SK-MEL-5 (cell line): ENCODE measurements at regions not wholly inside any gene's neighbourhood (a gene's known extent, or its start where the extent isn't known, plus 50 kb on each side); places are given as distances from the start of the nearest gene placed in this dataset.
A peak's percentile ranks its signal among the peaks of the same experiment; 100 is the strongest.

Experiments used
- DNase-seq: peaks from one replicate; pipeline ENCODE4 v3.0.0-alpha.2; 2016; ENCODE audit warnings: low read depth, low spot score
- in situ Hi-C: cut with HindIII; loops from 2 replicates; pipeline ENCODE4 v1.10.0; 2016; ENCODE audit warnings: low sequenced_read_pairs, high pct_unique_total_duplicates, low pct_unique_long_range_greater_than_20kb

DNA sequence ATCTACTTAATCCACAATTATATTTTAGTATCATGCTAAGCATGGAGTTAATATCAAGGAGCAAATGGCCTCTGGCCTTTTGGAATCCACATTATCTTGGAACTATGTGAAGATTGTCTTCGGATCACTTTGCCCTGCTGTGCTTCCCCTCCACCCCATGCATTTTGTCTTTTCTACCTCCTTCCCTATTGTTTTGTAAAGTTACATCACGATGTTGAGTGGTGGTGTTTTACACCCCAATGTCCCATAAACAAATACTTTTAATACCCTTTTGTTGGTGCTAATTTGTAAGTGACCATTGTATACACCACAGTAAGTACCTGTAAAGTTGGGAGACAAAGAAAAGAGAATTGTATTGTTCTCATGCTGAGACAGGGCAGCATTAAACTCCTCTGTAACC is 258.4 kb upstream of the ZNF717 start:
- in situ Hi-C loops: no loop called here
- no peak for DNase-seq

DNA sequence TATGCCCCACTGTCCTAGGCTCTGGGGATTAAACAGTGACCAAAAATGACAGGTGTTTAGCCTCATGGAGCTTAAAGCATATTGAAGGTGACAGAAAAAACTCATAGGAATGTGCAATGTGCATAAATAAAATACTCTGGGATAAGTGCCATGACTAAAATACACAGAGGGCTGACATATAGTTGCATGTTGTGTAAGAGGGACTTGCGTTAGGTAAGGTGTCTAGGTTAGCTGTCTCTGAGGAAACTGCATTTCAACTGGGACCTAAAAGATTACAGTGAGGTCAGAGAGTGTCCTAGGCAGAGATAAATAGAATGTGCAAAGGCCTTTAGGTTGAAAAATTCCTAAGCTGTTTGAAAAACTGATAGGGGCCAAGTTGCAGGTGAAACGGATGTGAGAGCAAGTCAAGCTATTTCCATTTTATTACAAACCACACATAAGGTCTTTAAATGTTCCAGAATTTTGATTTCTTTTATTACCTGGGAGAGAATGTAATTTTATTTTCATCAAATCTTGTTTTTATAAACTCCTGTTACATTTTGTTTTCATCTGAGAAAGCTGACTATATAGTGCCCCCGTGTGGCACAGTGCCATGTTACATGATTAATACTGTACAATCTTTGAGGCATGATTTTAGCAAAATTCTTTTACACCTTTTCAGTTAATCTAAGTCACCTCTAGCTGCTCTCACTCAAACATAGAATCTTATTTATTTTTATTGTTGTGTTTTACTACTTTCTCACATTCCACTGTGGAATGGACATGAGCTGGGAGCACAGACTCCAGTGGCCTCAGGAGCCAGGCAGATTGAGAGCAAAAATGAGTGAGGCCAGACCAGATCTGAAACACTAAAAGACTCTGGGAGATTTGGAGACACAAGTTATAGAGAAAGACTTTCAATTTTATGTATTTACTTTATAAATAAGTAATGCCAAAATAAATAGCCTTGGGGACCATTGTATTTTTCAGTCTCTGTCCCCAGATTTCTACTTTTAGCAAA is 259.6 kb upstream of the ZNF717 start:
- peak; percentile 58 for DNase-seq
- in situ Hi-C loops: no loop called here

DNA sequence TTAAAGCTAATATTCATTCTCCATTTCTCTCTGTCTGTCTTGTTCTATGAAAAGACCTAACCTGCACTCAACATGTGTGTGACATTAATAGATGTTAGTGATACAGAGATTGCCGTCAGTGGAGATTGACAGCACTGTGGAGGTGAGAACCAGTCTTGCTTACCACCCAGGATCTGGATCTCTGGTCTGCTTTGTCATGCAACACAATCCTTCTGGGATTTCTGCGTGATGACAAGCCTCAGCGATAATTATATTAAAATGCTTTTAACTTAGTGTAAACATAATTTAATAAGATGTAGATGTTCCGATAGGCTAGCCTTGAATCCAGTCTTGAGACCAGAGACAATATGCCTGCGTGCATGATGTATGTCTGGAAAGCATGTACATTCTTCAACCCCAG is 262.0 kb upstream of the ZNF717 start:
- DNase-seq: no peak
- in situ Hi-C loops: no loop called here

DNA sequence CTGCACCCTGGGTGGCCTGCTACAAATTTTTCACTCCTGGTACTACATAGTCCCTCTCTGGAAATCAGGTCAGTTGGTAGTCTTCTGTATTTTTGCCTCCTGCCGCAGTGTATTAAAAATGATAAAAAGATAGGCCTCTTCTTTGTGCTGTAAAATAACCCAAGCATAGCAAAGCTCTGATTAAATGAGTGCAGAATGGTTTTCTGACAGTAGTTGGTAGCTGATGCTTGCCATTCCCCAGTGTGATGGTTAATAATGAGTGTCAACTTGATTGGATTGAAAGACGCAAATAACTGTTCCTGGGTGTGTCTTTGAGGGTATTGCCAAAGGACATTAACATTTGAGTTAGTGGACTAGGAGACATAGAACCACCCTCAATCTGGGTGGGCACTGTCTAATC is 264.4 kb upstream of the ZNF717 start:
- in situ Hi-C loops: no loop called here
- no peak for DNase-seq

DNA sequence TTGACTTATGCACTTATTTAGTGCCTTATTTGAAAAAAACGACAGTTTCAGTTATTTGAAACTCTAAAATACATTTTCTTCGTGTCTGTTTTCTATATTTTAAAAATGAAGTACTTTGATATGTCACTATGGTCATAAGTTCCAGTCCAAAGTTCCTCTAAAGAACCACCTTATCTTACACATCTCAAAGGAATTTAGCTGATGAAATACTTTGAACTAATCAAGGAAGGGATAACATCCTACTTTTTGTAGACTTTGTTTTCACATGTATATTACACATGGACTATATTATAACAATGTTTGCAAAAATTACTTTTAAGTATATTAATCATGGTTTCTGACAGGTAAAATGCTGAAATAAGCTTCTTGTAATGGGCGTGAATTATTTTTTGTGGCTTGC is 265.8 kb upstream of the ZNF717 start:
- in situ Hi-C loops: no loop called here
- no peak for DNase-seq

DNA sequence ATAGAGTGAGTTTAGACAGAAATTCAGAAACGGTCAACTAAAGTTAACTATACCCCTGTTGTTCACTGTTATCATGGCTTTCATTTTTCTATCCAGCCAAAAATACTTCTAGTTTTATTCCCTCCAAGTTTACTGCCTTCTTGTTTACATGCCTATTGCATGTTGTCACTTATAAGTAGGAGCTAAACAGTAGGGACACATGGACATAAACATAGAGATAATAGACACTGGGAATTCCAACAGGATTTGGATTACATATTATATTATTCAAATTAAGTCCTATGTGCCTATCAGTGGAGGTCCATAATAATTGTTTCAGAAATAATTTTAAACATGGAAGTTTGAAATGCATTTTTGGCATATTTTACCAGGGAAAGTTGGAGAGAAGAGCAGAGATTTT is 269.1 kb upstream of the ZNF717 start:
- no peak for DNase-seq
- in situ Hi-C loops: no loop called here

DNA sequence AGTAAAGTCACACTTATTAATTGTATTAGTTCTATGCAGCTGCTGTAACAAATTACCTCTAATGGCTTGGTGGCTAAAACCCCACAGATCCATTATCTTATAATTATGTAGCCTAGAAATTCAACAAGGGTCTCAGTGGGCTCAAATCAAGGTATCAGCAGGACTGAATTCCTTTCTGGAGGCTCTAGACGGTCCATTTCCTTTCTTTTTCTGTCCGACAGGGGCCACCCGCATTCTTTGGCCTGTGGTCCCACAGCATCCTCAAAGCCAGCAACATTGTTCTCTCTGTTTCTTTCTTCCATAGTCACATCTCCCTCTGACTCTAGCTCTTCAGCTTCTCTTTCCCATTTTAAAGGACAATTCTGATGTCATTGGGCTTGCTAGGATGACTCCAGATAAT is 276.3 kb upstream of the ZNF717 start:
- no peak for DNase-seq
- in situ Hi-C loops: no loop called here

DNA sequence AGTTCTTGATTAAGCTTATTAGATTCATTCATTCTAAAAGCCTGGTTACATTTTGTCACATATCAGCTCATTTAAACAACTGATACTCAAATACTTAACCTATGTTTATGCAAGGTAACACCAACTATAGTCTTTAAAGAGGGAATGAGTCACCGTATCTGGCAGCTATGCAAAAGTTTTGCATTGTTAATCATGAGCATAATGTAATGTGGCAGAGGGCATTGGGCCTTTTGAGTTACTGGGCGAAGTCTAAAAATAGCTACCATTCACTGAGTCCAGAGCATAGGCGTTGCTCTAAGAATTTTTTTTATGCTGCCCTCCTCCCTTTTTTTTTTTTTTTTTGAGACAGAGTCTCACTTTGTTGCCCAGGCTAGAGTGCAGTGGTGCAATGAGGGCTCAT is 277.7 kb upstream of the ZNF717 start:
- no peak for DNase-seq
- in situ Hi-C loops: no loop called here

DNA sequence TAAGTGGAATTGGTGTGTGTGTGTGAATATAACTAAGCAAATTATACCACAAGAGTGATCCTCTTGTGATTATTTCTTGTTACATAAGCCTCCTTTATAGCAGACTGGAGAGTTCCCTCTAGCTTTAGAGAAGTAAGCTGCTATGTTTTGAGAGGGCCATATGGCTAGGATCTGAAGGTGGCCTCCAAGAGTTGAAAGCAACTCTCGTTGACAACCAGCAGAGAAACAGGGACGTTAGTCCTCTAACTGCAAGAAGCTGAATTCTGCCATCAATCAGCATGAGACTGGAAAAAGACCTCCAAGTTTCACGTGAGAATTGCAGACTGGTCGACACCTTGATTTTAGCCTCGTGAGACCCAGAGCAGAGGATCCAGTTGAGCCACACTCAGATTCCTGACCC is 278.5 kb upstream of the ZNF717 start:
- DNase-seq: no peak
- in situ Hi-C loops: no loop called here

DNA sequence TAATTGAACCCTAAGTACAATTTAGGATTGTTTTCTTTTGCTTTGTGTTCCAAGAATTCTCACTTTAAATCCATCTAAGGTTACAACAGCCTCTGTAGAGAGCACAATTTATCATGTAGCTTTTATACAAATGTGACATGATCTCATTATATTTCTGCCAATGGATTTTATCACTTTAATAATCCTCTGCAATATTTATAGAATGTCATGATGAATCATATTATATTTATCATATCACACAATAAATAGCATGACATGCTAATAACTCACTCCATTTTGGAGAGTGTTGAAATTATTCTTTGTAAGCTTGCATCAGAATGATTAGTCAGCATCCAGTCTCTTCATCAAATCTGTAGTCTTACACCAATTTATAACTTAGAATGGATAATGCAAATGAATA is 280.6 kb upstream of the ZNF717 start:
- in situ Hi-C loops: no loop called here

DNA sequence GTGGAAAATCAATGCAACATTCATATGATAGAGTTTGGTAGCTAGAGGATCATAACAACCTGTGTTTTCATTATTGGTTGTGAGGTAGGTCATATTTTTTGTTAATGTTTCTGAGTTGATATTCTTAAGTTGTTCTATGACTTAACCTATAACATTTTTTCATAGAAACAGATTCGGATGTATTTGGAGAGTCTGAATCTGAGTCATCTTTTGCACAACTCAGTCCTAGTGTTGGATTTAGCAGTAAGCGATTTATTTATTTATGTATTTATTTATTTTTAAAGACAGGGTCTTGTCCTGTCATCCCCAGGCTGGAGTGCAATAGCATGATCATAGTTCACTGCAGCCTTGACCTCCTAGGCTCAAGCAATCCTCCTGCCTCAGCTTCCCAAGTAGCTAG is 292.8 kb upstream of the ZNF717 start:
- DNase-seq: no peak
- in situ Hi-C loops: no loop called here

More for the DNA sequence above, 280.6 kb upstream of the ZNF717 start:
- DNase-seq: no peak

DNA sequence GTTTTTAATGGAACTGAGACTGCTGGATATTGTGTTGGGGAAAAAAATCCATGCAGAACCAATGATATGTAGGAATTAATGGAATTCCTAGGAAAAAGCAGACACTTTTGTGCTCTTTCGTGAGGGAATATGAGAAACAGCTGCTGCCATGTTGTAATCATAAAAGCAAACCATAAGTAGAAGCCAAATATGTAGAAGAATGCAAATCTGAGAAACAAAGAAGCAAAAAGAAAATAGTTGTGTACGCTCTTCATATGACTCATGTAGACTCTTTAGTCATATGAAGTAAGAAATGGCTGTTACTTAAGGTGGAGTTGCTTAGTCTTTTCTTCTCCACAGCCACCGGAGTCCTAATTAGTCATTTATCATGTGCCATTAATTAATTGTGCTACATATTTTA is 298.6 kb upstream of the ZNF717 start:
- in situ Hi-C loops: no loop called here
- DNase-seq: no peak

DNA sequence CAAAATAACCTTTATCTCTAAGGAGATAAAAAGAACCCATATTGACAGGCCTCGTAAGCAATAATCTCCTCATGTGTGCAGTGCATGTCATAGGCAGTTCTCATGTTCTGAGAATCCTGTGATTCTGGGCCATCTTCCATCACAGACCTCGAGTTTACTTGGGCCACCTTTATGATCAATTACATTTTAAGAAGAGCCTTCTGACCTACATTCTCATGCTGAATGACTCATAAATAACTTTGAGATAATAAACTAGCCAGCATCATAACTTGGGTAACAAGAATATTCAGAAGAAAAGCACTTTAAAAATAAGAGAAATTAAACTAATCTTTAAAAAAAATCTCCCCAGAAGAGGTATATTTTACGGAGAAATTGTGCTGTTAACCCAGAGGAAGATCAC is 310.7 kb upstream of the ZNF717 start:
- in situ Hi-C loops: no loop called here
- DNase-seq: no peak

DNA sequence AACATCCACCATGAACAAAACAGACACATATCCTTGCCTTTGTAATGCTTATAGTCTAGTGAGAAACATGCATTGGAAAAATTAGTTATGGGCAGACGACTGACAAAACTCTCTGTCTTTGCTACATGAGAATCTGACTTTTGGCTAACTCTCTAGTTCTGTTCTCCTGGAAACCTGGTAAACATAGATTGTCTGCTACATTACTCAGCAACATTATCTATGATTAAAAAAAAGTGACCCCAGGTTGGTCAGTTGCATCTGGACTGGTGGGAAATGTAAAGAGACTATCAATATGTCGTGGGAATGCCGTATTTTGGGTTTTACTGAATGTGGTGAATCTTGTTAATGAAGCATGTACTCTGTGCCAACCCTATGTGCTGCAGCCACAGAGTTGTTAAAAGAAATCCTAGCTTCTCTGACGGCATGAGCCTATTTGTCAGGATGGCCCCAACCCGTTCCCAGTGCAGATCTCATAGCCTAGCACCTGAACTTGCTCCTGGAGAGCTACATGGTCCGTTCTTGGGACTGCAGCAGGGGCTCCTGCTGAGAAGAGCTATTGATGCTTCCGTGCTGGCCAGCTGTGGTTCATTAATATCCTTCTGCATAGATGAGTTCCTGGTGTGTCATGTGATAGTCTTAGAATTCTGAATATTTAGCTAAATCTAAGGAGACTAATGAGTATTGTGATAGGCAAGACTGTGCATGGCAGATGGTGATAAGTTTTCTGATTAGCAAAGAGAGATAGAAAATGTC is 311.7 kb upstream of the ZNF717 start:
- in situ Hi-C loops: no loop called here
- DNase-seq: no peak

DNA sequence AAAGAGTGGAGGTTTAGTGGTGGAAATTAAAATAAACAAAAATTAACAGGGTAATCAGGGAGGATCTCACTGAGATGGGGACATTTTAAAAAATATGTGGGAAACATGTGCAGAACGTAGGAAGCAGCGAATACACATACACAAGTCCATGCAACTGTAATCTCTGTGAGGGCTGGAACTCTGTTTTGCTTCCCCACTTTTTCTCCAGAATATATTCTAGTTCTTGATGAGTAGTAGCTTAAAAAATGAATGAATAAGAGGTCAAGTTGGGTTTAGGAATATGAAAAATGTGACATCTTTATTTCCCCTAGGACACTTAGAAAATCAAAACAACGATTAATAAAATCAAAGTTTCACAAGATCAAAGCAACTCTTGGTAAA is 312.2 kb upstream of the ZNF717 start:
- in situ Hi-C loops: no loop called here
- DNase-seq: no peak

DNA sequence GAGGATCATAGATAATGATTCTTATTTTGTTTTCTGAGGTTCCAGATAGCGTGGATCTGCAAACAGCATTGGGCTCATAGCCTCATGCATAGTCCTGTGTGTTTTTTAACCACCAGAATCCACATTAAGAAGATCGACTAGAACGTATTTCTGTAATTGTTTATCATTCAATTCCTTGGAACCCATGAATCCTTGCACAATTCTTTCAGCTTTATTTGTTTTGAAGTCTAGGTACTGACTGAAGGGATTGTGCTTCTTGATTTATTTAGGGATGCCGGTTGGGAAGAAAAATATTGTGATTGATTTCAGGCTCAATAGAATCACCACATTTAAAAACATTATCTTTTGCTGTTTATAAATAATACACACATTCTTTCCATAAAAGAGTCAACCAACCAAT is 314.6 kb upstream of the ZNF717 start:
- in situ Hi-C loops: no loop called here
- no peak for DNase-seq

DNA sequence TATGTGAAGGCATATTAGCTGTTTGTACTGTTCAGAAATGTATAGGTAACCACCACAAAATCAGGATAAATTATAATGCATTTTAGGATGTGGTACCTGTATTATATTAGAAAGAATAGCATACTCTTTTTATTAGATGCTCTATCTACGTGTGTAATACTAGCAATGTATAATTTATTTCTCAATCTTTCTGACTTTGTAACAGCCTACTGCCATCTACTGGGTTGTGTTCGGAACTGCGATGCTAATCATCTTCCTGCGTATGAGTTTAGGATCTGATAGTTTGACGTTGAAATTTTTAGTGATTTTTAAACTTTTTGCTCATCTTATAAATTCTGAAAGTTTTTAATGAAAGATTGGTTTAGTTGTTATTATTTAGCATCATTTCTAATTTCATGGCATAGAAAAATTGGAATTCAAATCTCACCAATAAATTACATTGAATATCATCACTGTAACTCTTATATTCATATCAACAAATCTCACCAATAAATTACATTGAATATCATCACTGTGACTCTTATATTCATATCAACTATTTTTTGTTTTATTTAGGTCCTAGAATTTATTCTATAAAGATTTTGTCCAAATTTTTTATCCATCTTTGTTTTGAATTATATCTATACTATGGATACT is 322.7 kb upstream of the ZNF717 start:
- in situ Hi-C loops: no loop called here
- peak; percentile 70 for DNase-seq

DNA sequence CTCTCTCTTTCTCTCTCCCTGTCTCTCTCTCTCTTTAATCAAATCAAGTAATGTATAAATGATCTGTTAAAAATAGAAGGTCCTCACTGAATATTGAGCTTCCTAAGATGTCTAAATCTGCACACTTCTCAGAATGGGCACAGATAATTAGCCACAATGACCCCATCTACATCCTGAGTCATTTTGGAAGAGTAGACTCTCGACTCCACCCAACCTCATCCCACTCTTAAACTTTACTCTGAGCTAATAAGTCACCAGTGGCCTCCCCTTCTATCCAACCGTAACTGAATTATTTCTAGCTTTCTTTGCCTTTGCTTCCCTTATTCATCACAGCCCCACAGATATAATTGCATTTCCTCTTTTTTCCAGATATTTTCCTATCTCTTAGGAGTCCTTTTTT is 326.5 kb upstream of the ZNF717 start:
- in situ Hi-C loops: no loop called here

More for the DNA sequence above, 326.5 kb upstream of the ZNF717 start:
- no peak for DNase-seq
